HT1080 (cell line): ENCODE measurements at regions not wholly inside any gene's neighbourhood (a gene's known extent, or its start where the extent isn't known, plus 50 kb on each side); places are given as distances from the start of the nearest gene placed in this dataset.

Source experiments
- DNase-seq: peaks from one replicate; pipeline ENCODE4 v3.0.0-alpha.2; 2015; ENCODE audit warnings: low read depth

DNA sequence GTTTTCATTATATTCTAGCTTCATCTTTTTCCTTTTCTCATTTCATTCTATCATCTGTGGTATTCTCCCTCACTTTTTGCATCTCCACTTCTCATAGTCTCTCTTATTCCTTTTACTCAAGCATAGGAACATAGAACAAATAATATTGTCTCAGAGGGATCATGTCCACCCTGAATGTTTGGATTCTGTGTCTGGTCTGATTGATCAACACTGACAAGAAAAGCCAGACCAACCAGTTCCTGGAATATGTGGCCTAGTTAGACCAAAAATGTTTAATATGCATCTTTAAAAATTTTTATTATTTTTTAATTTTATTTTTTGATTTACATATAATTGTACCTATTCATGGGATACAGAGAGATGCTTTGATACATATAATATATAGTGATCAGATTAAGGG, 212.0 kb upstream of the ALCAM start:
- DNase-seq: no peak

DNA sequence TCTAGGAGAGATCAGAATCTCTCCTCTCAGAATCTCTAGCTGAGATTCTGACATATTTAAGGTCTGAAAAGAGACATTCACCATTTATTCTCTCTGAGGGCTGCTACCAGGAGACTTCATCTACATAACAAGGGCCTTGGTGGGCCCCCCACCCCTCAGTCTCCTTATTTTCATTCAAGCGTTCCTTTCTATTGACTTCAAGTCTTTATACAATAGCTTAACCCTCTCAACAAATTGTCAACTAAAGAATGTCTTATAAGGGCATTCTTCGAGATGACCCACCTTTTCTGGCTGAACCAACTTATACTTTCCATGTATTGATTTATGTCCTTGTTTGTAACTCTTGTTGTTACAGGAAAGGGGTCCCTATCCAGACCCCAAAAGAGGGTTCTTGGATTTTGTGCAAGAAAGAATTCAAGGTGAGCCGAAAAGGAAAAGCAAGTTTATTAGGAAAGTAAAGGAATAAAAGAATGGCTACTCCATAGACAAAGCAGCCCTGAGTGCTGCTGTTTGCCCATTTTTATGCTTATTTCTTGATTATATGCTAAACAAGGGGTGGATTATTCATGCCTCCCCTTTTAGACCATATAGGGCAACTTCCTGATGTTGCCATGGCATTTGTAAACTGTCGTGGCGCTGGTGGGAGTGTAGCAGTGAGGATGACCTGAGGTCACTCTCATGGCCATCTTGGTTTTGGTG, 209.5 kb upstream of the ALCAM start:
- DNase-seq: no peak

DNA sequence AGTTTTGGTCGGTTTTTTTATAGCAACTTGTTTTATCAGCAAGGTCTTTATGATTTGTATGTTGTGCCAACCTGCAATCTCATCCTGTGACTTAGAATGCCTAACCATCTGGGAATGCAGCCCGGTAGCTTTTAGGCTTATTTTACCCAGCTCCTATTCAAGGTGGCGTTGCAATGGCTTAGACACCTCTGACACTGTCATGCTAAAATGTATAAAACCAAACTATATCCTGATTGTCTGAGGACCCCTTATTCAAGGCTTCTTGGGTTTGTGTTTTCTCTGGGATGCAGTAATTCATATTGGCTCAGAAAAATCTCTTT, 209.0 kb upstream of the ALCAM start:
- no peak for DNase-seq

DNA sequence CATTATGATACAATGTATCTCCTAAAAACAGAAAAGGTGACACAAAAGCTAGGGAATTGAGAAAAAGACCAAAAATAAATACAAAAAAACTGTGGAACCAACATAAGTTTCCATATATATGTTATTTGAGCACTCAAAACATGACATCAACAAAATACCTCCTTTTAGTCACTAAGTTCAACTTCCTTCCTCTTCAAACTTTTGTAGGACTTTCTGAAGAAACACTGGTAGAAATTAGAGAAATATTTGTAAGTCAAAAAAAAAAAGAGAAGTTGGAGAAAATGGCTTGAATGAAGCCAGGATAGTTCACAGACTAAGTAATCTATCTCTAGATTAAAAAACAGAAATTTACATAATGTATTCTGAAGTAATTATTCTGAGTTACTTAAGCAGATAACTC, 208.4 kb upstream of the ALCAM start:
- DNase-seq: no peak

DNA sequence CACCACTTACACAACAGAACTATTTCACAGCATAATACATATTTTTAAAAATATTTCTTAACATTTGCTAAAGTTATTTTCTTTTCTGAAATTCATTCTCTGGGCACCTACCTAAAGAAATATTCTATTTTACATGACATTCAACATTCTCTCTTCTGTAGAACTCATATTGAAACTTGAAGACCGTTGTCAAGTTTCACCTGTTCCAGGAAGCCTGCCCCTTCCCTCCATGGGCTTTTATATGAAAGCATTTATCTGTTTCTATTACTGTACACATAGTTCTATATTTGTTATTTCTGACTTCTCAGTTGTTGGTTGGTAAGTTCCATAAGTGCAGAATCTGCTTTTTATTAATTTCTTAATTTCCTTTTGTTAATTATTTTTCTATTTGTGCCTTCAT, 204.3 kb upstream of the ALCAM start:
- no peak for DNase-seq

DNA sequence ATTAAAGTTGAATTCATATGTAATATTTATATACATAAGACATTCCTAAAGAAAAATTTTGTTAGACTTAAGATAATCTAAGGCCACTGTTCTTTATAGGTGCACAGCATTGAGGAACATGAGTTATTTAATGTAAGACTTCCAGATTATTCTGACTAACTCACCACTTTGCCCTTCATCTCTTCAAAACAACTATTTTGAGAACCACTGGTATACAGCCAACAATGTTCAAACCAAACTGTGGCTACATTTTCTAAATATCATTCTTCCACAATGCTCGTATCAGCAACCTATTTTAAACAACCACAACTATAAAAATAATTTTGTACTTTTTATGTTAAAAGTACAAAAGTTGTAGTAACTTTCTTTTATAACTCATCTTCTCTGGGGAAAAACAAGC, 199.8 kb upstream of the ALCAM start:
- no peak for DNase-seq

DNA sequence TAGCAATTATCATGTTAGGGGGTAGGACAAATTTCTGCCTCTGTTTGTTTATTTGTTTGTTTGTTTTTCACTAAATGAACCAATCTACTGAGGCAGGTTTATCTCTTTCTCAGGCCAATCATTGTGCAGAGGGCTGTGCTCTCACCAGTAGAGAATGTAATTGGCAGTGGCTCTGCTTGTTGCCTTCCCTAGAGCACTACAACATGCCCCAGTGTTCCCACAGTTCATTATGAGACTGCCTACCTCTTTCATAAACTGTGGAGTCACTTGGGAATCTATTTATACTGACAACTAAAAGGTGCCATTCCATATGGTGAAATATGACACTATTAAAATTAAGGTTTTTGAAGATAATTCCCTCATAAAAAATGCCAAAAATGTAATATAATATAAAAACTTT, 196.3 kb upstream of the ALCAM start:
- DNase-seq: no peak

DNA sequence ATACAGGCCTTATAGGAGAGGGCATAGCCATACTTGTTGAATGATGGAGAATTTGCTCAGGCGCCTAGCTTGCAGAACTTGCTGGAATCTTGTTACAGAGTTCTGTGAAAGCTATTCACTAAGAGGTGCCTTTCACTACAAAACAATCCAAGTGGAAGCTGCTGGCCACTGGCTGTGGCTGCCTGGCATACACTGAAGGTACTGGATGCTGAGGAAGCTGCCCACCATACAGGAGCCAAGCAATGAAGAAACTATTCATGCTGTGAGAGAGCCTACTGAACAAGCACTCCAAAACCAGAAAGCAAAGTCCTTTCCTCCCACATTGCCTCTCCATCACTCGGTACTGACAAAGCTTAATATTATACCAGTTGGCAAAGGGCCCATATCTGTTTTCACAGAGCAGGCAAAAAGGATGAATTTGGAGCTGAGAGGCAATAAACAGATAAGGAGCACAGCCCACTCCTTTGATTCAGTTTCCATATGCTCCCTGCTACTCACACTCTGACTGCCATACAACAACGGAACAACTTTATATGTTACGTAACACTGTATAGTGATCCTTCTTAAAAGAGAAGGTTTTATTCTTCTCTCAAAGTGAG, 192.6 kb upstream of the ALCAM start:
- DNase-seq: no peak

DNA sequence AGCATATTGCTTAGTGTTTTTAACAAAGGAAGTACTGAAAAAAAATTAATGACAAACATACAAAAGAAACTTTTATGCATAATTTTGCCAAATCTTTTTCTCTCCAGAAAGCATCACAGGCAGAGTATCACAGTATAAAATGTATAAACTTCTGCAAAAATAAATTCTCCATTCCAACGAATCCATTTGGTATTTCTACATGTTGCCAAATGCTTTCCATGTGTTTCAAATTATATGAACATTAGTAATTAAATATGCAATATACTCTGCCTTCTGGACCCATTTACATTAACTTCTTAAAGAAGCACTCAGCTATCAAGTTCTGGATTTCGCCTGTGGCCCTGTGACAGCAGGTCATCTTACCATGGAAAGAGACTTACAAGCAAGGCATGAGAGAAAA, 189.1 kb upstream of the ALCAM start:
- no peak for DNase-seq

DNA sequence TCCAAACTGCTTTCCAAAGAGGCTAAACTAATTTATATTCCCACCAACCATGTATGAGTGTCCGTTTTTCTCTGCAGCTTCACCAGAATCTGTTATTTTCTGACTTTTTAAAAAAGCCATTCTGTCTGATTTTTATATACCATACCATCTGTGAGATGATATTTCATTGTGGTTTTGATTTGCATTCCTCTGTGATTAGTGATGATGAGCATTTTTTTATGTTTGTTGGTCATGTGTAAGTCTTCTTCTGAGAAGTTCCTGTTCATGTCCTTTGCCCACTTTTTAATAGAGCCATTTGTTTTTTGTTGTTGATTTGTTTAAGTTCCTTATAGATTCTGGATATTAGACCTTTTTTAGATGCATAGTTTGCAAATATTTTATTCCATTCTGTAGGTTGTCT, 179.4 kb upstream of the ALCAM start:
- peak; percentile 43 for DNase-seq

DNA sequence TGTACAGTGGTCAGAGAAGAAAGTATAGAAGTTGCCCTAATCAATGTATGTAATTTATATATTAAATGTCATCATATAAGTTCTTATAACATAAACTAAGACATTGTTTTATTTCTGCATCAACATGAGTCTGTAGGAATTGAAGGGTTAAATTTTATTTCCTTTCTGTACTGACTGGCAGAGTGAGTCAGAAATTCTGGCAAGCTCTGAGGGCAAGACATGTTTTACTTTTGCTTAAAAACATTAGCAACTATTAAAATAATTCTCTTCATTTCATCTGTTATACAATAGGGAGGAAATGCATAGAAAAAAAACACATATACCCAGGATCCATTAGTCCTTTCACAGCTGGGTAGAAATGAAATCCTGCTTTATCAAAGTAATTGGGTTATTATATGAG, 171.4 kb upstream of the ALCAM start:
- DNase-seq: peak; percentile 28

DNA sequence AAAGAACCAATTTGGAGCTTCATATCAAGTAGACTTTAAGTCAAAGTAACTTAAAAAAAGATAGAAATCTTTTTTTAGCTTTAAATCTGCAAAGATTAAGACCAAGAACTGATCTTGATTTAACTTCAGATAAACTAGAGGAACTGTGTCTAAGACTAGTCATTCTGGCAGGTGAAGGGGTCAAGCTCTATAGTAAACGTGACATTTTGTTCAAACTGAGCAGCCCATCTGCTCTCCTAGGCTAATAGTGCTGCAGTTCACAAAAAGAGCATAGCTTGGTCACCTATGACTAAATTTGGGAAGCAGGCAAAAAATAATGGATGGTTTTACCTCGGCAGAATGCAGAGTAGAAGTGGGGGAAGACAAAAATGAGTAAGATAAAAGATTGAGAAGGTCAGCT, 168.8 kb upstream of the ALCAM start:
- DNase-seq: no peak

DNA sequence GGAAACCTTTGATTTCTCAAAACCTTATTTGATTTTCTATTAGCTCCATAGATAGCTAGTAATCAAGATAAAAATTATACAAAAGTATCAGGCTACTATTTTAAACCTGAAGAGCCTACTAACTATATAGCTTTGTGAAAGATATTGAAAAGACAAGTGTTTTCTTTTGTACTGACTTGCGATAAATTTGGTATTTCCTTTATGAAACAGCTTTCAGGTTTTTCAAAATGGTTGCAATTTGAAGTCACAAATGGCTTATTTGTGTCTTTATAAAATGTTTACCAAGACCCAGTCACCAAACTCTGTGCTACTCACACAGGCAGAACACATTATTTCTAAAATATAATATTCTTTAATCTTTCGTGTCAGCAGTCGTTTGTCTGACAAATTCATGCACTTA, 167.5 kb upstream of the ALCAM start:
- no peak for DNase-seq

DNA sequence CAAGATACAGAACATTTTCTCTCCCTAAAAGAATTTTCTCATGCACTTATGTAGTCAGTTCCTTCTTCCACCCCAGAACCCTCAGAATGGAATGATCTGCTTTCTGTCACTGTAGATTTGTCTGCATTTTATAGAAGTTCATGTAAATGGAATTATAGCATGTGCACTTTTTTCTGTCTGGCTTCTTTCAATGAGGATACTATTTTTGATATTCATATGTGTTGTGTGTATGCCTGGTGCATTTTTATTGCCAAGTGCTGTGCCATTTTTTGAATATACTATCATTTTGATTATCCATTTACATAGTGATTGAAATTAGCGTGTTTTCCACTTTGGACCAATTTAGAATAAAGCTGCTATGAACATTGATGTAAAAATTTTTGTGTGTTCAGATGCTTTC, 156.6 kb upstream of the ALCAM start:
- DNase-seq: no peak

DNA sequence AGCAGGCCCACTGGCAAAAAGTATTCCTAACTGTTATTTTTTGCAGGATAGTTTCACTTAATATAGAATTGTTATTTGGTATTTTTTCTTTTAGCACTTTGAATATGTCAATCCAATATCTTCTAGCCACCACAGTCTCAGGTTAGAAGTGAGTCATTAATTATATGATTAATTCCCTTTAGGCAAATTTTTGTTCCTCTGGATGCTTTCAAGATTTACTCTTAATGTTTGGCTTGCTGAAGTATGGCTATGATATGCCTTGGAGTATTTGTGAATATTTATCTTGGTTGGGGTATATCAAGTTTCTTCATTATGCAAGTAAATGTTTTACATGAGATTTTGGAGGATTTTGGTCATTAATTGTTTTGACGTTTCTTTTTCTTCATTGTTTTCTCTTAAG, 152.1 kb upstream of the ALCAM start:
- no peak for DNase-seq

DNA sequence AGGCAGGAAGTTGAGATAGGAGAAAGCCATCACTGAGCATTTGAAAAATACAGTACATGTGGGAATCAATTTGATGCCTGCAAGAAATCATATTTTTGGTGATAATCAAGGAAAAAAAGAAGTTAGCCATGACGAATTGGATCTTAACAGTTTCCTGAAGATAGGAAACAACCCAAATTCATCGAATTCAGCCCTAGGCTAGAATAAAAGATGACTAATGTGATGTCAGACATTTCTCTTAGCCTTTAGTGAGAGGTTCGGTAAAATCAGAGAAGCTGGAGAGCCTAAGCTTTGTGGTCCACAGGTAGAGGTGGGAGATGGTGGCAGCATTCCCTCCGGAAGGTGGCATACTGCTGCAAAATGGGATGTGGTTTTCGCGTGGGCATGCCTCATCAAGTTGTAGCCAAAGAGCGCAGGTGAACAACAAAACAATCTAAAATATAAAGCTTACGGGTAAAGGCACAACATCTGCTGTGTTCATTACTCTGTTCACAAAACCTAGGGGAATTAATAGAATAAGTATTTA, 144.1 kb upstream of the ALCAM start:
- no peak for DNase-seq

DNA sequence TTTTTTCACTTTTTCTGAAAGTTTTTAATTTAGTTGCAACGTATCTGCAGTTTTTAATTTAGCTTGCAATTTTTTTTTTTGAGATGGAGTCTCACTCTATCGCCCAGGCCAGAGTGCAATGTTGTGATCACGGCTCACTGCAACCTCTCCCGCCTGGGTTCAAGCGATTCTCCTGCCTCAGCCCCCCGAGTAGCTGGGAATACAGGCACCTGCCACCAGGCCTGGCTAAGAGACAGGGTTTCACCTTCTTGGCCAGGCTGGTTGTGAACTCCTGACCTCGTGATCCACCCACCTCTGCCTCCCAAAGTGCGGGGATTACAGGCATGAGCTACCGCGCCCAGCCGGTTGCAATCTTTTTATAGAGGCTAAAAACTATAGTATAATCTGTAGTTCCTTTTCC, 142.9 kb upstream of the ALCAM start:
- no peak for DNase-seq

DNA sequence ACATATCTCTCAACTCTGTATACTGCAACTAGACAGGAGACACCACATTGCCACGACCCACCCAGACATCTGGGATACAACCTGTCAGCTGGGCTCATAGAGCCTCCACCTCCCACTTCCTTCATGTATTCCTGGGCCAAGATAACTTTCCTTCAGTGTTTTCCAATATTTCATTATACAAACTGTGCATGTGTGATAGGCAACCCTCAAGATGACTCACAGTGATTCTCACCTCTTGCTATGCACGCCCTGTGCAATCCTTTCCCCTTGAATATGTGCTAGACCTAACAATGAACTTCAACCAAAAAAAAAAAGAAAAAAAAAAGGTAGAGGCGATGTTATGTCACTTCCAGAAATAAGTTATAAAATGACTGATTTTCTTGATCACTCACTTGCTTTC, 138.0 kb upstream of the ALCAM start:
- peak; percentile 60 for DNase-seq

DNA sequence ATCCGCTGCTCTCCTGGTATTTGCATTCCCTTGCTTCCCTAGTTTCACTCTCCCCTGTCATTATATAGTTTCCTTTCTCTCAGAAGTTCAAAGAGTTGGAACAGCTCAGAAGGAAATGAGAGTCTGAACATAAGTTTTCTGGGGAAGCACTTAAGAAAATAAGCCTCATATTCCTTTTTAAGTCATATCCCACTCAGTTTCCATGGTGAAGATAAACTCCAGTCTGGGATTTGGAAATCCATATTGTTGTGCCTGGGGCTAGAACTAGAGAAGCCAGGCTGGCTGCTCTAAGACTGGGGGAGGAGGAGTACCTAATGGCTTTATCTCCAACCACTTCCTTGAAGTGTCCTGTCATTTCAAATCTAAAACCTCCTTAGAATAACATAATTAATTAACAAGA, 134.2 kb upstream of the ALCAM start:
- DNase-seq: no peak

DNA sequence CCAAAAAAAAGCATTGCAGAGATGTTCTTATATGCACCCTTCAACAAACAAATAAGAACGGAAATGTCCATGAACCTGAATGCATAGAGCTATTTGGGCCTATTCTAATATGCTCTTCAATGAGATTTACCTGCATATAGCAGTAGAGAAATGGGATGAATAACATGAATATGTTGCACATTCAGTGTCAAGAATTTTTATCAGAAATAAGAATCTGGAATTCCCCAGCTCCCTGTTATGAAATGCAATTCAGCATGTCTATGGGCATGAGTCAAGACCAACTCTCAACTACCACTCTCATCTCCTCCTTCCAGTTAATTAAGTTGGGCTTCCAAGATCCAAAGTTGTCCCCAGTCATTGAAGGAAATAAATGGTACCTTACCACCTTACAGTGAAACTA, 133.7 kb upstream of the ALCAM start:
- no peak for DNase-seq

DNA sequence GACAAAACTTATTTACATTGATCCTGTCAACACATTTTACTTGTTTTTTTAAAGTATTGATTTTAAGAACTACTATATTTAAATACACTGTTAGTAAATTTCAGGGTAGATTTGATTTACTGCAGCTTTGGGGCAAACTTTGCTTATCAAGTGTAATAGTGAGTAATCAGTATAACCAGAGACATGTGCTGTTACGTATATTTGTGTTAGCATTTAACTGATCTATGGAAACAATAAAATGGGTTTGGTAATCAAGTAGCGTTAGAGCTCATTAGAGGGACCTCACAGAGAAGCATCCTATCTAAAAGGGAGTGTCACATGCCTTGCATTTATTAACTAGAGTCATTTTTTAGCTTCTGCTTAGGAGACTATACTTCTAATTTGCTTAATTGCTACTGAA, 131.5 kb upstream of the ALCAM start:
- DNase-seq: no peak

DNA sequence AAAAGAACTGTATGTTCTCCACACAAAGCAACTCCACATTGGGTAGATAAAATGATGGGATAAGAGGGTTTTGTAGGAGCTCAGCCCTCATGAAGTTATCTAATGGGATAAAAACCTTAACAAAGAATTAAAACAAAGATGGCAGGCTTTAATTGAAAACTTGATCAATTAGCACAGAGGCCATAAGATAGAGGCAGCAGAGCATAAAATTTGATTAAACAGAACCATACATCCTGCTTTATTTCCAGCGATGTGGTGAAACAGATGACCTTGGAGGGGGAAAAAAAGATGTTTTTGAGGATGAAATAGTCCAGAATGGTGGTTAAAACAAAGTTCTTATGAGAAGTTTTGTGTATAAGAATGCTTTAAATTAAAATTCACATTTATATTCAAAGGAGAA, 130.9 kb upstream of the ALCAM start:
- DNase-seq: no peak

DNA sequence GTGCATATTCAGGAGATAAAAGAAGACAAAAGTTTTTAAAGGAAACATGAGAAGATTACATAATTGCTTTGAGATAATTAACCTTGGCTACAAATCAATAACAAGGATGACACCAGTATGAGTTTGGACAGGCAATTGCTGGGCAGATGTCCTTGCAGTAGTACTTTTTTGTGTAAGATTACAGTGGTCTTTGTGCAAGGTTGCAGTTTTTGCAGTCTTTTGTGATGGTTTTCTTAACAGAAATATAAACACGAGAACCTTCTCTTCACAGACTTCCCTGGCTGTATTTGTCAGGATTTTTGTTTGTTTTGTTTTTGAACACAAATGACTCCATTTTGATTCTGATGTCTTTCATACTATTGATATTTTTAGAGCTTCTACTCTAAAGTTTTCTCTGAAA, 128.3 kb upstream of the ALCAM start:
- no peak for DNase-seq

DNA sequence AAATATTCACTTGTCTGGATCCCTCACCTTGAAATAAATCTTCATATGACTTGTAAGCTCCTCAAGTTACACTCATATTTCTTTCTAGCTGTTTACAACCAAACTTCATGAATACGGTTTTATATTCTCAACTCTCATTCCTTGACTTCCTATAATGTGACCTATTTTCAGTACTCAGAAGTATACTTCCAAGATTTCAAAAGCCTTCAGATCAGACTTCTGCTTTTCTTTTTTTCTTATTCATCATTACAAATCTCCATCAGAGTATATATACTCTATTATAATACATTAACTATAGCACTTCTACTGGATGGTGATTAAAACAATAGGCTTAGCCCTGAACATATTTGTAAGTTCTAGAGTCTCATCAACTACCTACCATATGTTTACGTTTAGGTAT, 123.6 kb upstream of the ALCAM start:
- no peak for DNase-seq
